Activated T-cell treated with anti-CD3 and anti-CD28 coated beads, Interleukin-2, amount 50 U/mL, for 24 hours (primary cell): ENCODE measurements at regions not wholly inside any gene's neighbourhood (a gene's known extent, or its start where the extent isn't known, plus 50 kb on each side); places are given as distances from the start of the nearest gene placed in this dataset.
"Not testable (repeated sequence)": the region's sequence is repeated elsewhere in the genome, so short reads cannot be mapped to it uniquely, and the experiment has no call there.

ENCODE experiments used
- DNase-seq: peaks from one replicate; pipeline ENCODE4 v3.0.0-alpha.2; 2020
- H3K27ac Mint-ChIP-seq: 2 replicates; pipeline ENCODE4 v1.8.0; 2020; ENCODE audit warnings: mild to moderate bottlenecking, mixed read lengths
- H3K27me3 Mint-ChIP-seq: 2 replicates; pipeline ENCODE4 v1.8.0; 2020; ENCODE audit warnings: mixed read lengths
- H3K36me3 Mint-ChIP-seq: 2 replicates; pipeline ENCODE4 v1.8.0; 2020; ENCODE audit warnings: low read depth, mixed read lengths
- H3K4me1 Mint-ChIP-seq: 2 replicates; pipeline ENCODE4 v1.8.0; 2020; ENCODE audit warnings: low read depth, mixed read lengths
- H3K4me3 Mint-ChIP-seq: 2 replicates; pipeline ENCODE4 v1.8.0; 2020; ENCODE audit warnings: mild to moderate bottlenecking, moderate library complexity, mixed read lengths
- H3K9me3 Mint-ChIP-seq: 2 replicates; pipeline ENCODE4 v1.8.0; 2020; ENCODE audit warnings: mixed read lengths

GRCh38 chr5:74970891-74971290 is 81.5 kb downstream of the GCNT4 start:
- peaks cover 26% of the 10 kb centered on the region for H3K4me1 Mint-ChIP-seq
- not testable (repeated sequence) for H3K27me3 Mint-ChIP-seq, H3K4me3 Mint-ChIP-seq, H3K36me3 Mint-ChIP-seq, H3K27ac Mint-ChIP-seq, DNase-seq, H3K9me3 Mint-ChIP-seq

GRCh38 chr5:74969726-74970125 is 82.6 kb downstream of the GCNT4 start:
- Mint-ChIP-seq H3K27me3 (peaks cover 3% of the 10 kb centered on the region), H3K27ac (no peak overlapping the region), H3K4me3 (no peak overlapping the region), H3K4me1 (peaks cover 14% of the 10 kb centered on the region), H3K36me3 (no peaks in the 10 kb centered on the region), H3K9me3 (peaks cover 3% of the 10 kb centered on the region)
- DNase-seq = no peak

GRCh38 chr5:74966141-74967026 is 86.0 kb downstream of the GCNT4 start:
- Mint-ChIP-seq H3K27me3 (peaks cover 3% of the 10 kb centered on the region), H3K9me3 (no peaks in the 10 kb centered on the region), H3K27ac (no peak overlapping the region), H3K4me1 (no peaks in the 10 kb centered on the region), H3K4me3 (no peak overlapping the region), H3K36me3 (no peaks in the 10 kb centered on the region)
- no peak for DNase-seq

GRCh38 chr5:74963407-74963806 is 89.0 kb downstream of the GCNT4 start:
- H3K4me1 Mint-ChIP-seq = no peaks in the 10 kb centered on the region
- DNase-seq = no peak
- no peaks in the 10 kb centered on the region for H3K36me3 Mint-ChIP-seq
- H3K4me3 Mint-ChIP-seq = no peak overlapping the region
- H3K27me3 Mint-ChIP-seq = peaks cover 3% of the 10 kb centered on the region
- no peaks in the 10 kb centered on the region for H3K9me3 Mint-ChIP-seq
- H3K27ac Mint-ChIP-seq = no peak overlapping the region

GRCh38 chr5:74957906-74958305 is 91.7 kb upstream of the FAM169A start:
- no peak overlapping the region for H3K27ac Mint-ChIP-seq
- DNase-seq = no peak
- no peaks in the 10 kb centered on the region for H3K9me3 Mint-ChIP-seq
- no peaks in the 10 kb centered on the region for H3K27me3 Mint-ChIP-seq
- H3K36me3 Mint-ChIP-seq = no peaks in the 10 kb centered on the region
- no peak overlapping the region for H3K4me3 Mint-ChIP-seq
- H3K4me1 Mint-ChIP-seq = peaks cover 9% of the 10 kb centered on the region

GRCh38 chr5:74957029-74957784 is 91.0 kb upstream of the FAM169A start:
- H3K36me3 Mint-ChIP-seq = no peaks in the 10 kb centered on the region
- DNase-seq = no peak
- no peaks in the 10 kb centered on the region for H3K9me3 Mint-ChIP-seq
- no peaks in the 10 kb centered on the region for H3K27me3 Mint-ChIP-seq
- no peak overlapping the region for H3K4me3 Mint-ChIP-seq
- no peak overlapping the region for H3K27ac Mint-ChIP-seq
- H3K4me1 Mint-ChIP-seq = peaks cover 9% of the 10 kb centered on the region

- H3K4me1 Mint-ChIP-seq = peaks cover 9% of the 10 kb centered on the region
- no peak overlapping the region for H3K27ac Mint-ChIP-seq
- no peaks in the 10 kb centered on the region for H3K9me3 Mint-ChIP-seq
- H3K36me3 Mint-ChIP-seq = no peaks in the 10 kb centered on the region
- no peak for DNase-seq
- no peaks in the 10 kb centered on the region for H3K27me3 Mint-ChIP-seq
- H3K4me3 Mint-ChIP-seq = no peak overlapping the region
Measured at GRCh38 chr5:74956278-74956677, 90.1 kb upstream of the FAM169A start.

GRCh38 chr5:74954919-74955318 is 88.7 kb upstream of the FAM169A start:
- no peak overlapping the region for H3K4me3 Mint-ChIP-seq
- H3K4me1 Mint-ChIP-seq = peaks cover 9% of the 10 kb centered on the region
- H3K27ac Mint-ChIP-seq = no peak overlapping the region
- H3K36me3 Mint-ChIP-seq = no peaks in the 10 kb centered on the region
- H3K9me3 Mint-ChIP-seq = no peaks in the 10 kb centered on the region
- no peak for DNase-seq
- peaks cover 3% of the 10 kb centered on the region for H3K27me3 Mint-ChIP-seq

GRCh38 chr5:74953937-74954720 is 87.9 kb upstream of the FAM169A start:
- no peak overlapping the region for H3K4me3 Mint-ChIP-seq
- no peak for DNase-seq
- peaks cover 5% of the 10 kb centered on the region for H3K27me3 Mint-ChIP-seq
- no peaks in the 10 kb centered on the region for H3K36me3 Mint-ChIP-seq
- H3K4me1 Mint-ChIP-seq = peaks cover 9% of the 10 kb centered on the region
- H3K27ac Mint-ChIP-seq = peak overlapping the region; percentile 18
- H3K9me3 Mint-ChIP-seq = no peaks in the 10 kb centered on the region

GRCh38 chr5:74953554-74953936 is 87.4 kb upstream of the FAM169A start:
- no peaks in the 10 kb centered on the region for H3K36me3 Mint-ChIP-seq
- no peaks in the 10 kb centered on the region for H3K9me3 Mint-ChIP-seq
- DNase-seq = no peak
- H3K27me3 Mint-ChIP-seq = peaks cover 6% of the 10 kb centered on the region
- no peak overlapping the region for H3K27ac Mint-ChIP-seq
- peaks cover 9% of the 10 kb centered on the region for H3K4me1 Mint-ChIP-seq
- no peak overlapping the region for H3K4me3 Mint-ChIP-seq

- Mint-ChIP-seq H3K27me3 (peaks cover 15% of the 10 kb centered on the region), H3K27ac (no peak overlapping the region), H3K36me3 (no peaks in the 10 kb centered on the region), H3K4me1 (peaks cover 9% of the 10 kb centered on the region), H3K4me3 (no peak overlapping the region), H3K9me3 (no peaks in the 10 kb centered on the region)
- DNase-seq = no peak
Measured at GRCh38 chr5:74952406-74952805, 86.2 kb upstream of the FAM169A start.

- peaks cover 9% of the 10 kb centered on the region for H3K4me1 Mint-ChIP-seq
- no peak for DNase-seq
- no peak overlapping the region for H3K27ac Mint-ChIP-seq
- no peak overlapping the region for H3K4me3 Mint-ChIP-seq
- H3K27me3 Mint-ChIP-seq = peaks cover 20% of the 10 kb centered on the region
- H3K9me3 Mint-ChIP-seq = no peaks in the 10 kb centered on the region
- no peaks in the 10 kb centered on the region for H3K36me3 Mint-ChIP-seq
Measured at GRCh38 chr5:74951865-74952264, 85.7 kb upstream of the FAM169A start.

- no peak for DNase-seq
- Mint-ChIP-seq H3K36me3 (no peaks in the 10 kb centered on the region), H3K27me3 (peaks cover 22% of the 10 kb centered on the region), H3K9me3 (no peaks in the 10 kb centered on the region), H3K4me1 (peaks cover 11% of the 10 kb centered on the region), H3K4me3 (no peak overlapping the region), H3K27ac (no peak overlapping the region)
Measured at GRCh38 chr5:74950836-74951515, 84.8 kb upstream of the FAM169A start.

GRCh38 chr5:74949976-74950375 is 83.8 kb upstream of the FAM169A start:
- no peak overlapping the region for H3K4me3 Mint-ChIP-seq
- H3K4me1 Mint-ChIP-seq = peaks cover 20% of the 10 kb centered on the region
- no peak for DNase-seq
- H3K9me3 Mint-ChIP-seq = no peaks in the 10 kb centered on the region
- H3K27me3 Mint-ChIP-seq = peaks cover 22% of the 10 kb centered on the region
- no peaks in the 10 kb centered on the region for H3K36me3 Mint-ChIP-seq
- no peak overlapping the region for H3K27ac Mint-ChIP-seq
